AG04450 (cell line): ENCODE measurements at regions not wholly inside any gene's neighbourhood (a gene's known extent, or its start where the extent isn't known, plus 50 kb on each side); places are given as distances from the start of the nearest gene placed in this dataset.

ENCODE experiments used
- CTCF ChIA-PET: fragments of 300-600, 350-600 bp; formaldehyde crosslinking; extraction: SDS; loops from one replicate; lab custom pipeline; 2022; ENCODE audit warnings: antibody characterized with exemption, inconsistent platforms; lab: Charles Lee
- POLR2A ChIA-PET: fragments of 350-600 bp; formaldehyde crosslinking; extraction: SDS; loops from one replicate; lab custom pipeline; 2021; ENCODE audit warnings: antibody characterized with exemption, inconsistent platforms; lab: Yijun Ruan, JAX
- DNase-seq: peaks from one replicate; pipeline ENCODE4 v3.0.0-alpha.2; 2011; ENCODE audit warnings: low read depth, low spot score
- H3K27ac ChIP-seq: one replicate; pipeline ENCODE4 v1.5.1; 2012; ENCODE audit warnings: low read depth, low read length, control low read depth
- H3K27me3 ChIP-seq: one replicate; pipeline ENCODE4 v1.6.0; 2012; ENCODE audit warnings: low read length; ENCODE audit not compliant: control insufficient read depth, insufficient read depth
- H3K4me3 ChIP-seq: 2 replicates; pipeline ENCODE4 v1.5.1; 2011; ENCODE audit warnings: mild to moderate bottlenecking, low read depth, low read length, control low read depth
- H3K9me3 ChIP-seq: 2 replicates; pipeline ENCODE4 v1.5.1; 2012; ENCODE audit warnings: low read length; ENCODE audit not compliant: control insufficient read depth, insufficient read depth
- TF ChIP-seq, protein P1 (sequence below): IDR thresholded peaks from 2 replicates; pipeline ENCODE4 v1.5.1; 2011; ENCODE audit warnings: low read depth, low read length, control low read depth, inconsistent platforms

DNA sequence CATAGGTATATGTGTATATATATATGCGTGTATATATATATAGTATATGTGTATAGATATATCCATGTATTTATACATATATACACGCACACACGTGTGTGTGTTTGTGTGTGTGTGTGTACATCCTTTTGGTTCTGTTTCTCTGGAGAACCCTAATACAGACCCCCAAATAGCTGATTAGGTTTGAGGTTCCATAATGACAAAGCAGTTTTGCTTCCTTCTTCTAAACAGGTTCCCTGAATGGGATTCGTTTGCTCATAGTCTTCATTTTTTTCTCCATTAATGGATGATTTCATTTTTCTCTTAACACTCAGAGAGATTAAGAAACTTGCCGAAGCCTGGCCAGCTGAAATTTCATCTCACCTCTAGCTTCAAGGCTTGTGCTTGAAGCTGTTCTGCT, 234.0 kb upstream of the BCOR start:
- H3K4me3 ChIP-seq = no peak overlapping the region
- TF ChIP-seq, protein P1, sequence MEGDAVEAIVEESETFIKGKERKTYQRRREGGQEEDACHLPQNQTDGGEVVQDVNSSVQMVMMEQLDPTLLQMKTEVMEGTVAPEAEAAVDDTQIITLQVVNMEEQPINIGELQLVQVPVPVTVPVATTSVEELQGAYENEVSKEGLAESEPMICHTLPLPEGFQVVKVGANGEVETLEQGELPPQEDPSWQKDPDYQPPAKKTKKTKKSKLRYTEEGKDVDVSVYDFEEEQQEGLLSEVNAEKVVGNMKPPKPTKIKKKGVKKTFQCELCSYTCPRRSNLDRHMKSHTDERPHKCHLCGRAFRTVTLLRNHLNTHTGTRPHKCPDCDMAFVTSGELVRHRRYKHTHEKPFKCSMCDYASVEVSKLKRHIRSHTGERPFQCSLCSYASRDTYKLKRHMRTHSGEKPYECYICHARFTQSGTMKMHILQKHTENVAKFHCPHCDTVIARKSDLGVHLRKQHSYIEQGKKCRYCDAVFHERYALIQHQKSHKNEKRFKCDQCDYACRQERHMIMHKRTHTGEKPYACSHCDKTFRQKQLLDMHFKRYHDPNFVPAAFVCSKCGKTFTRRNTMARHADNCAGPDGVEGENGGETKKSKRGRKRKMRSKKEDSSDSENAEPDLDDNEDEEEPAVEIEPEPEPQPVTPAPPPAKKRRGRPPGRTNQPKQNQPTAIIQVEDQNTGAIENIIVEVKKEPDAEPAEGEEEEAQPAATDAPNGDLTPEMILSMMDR = no peak
- H3K9me3 ChIP-seq = no peaks in the 10 kb centered on the region
- no peak for DNase-seq
- ChIA-PET POLR2A (no interaction called here), CTCF (no interaction called here)
- H3K27ac ChIP-seq = no peak overlapping the region
- H3K27me3 ChIP-seq = no peaks in the 10 kb centered on the region

DNA sequence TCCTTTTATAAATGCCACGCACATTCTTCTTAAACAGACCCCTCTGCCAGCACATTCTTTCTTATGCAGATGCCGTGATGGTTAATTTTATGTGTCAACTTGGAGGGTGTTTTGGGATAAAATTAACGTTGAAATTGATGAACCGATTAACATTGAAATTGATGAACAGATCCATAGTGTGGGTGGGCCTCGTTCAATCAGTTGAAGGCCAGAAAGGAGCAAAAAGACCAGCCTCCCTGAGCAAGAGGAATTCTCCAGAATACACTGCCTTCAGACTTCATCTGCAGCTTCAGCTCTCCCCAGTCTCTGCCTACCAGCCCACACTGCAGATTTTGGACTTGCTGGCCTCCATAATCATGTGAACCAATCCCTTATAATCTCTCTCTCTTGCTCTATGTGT, 233.6 kb upstream of the BCOR start:
- Histone ChIP-seq H3K27ac (no peak overlapping the region), H3K27me3 (no peaks in the 10 kb centered on the region), H3K4me3 (no peak overlapping the region), H3K9me3 (no peaks in the 10 kb centered on the region)
- CTCF ChIA-PET = no interaction called here
- TF ChIP-seq, protein P1 = no peak
- POLR2A ChIA-PET = no interaction called here
- no peak for DNase-seq

DNA sequence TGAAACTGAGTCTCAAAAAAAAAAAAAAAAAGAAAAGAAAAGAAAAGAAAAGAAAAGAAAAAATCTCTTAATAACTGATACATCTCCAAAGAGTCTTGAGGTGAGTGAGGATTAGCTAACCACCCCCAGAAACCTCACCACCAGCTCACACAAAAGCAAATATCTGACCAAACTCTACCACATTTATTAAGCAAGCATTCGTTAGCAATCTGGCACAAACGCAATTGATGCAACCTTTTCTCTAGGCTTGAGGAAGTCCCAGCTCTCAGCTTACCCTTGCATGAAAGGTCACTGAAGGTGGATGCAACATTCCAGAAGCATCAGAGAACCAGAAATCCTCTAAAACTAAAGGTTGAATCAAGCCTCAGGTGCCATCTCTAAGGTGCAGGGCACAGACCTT, 231.9 kb upstream of the BCOR start:
- CTCF ChIA-PET = interaction anchor here (0.6 kb wide), 1 partner anchor 1768 kb away, joined by 3 read pairs; no protein-coding TSS in a partner anchor
- no peak overlapping the region for H3K27ac ChIP-seq
- TF ChIP-seq, protein P1 = no peak
- POLR2A ChIA-PET = no interaction called here
- no peak overlapping the region for H3K4me3 ChIP-seq
- no peaks in the 10 kb centered on the region for H3K27me3 ChIP-seq
- no peaks in the 10 kb centered on the region for H3K9me3 ChIP-seq
- no peak for DNase-seq

DNA sequence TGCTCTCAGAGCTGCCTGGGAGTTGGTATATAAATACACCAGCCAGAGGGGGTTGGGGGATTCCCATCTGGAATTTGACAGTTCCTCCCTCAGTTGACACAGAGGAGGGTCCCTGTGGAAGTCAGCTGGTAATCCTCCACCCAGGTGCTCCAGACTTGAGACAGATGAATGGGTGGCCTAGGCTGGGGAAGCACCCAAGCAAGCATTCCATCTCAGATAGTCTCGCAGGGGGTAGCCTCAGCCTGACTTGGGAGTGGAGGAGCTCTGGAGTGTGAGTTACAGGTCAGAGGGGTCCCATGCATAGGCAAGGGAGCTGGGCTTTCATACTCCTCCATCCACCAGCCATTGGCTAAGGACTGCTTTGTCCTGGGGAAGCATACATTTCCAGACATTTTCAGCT, 229.3 kb upstream of the BCOR start:
- Histone ChIP-seq H3K4me3 (no peak overlapping the region), H3K27me3 (no peaks in the 10 kb centered on the region), H3K9me3 (no peaks in the 10 kb centered on the region), H3K27ac (no peak overlapping the region)
- ChIA-PET POLR2A (no interaction called here), CTCF (no interaction called here)
- no peak for DNase-seq
- TF ChIP-seq, protein P1 = no peak

DNA sequence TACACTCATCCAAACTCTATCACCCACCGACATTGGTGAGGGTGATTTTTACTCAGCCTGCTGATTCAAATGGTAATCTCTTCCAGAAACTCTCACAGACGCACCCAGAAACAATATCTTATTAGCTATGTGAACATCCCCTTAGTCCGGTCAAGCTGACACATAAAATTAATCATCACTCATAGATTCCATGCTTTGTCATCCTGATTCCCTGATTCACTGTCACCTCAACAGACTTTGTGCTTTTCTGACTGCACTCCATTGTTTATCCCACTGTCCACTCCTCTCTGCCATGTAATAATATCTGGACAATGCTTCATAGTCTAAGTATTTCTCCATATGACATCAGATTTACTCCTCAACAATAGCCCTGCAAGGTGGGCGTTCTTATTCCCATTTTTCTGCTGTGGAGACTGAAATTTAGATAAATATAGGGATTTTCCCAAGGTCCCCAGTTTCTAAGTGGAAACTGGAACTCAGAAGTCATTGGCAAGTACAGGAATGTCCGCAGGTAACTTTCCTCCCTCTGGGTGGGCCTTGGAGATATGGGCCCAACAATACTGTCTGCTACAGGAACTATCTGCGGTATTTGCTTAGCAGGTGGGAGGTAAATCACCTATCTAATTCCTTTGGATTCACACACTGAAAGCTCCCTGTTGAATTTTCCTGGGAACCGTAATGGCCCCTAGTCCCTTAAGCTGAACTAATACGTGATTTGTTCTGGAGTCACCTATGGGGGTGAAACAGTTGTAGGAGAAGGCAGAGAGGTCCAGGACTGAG, 228.6 kb upstream of the BCOR start:
- Histone ChIP-seq H3K27ac (no peak overlapping the region), H3K9me3 (no peaks in the 10 kb centered on the region), H3K4me3 (no peak overlapping the region), H3K27me3 (no peaks in the 10 kb centered on the region)
- DNase-seq = no peak
- TF ChIP-seq, protein P1 = no peak
- ChIA-PET CTCF (no interaction called here), POLR2A (no interaction called here)
